ENCODE measurements at regions not wholly inside any gene's neighbourhood (a gene's known extent, or its start where the extent isn't known, plus 50 kb on each side); places are given as distances from the start of the nearest gene placed in this dataset.

DNA sequence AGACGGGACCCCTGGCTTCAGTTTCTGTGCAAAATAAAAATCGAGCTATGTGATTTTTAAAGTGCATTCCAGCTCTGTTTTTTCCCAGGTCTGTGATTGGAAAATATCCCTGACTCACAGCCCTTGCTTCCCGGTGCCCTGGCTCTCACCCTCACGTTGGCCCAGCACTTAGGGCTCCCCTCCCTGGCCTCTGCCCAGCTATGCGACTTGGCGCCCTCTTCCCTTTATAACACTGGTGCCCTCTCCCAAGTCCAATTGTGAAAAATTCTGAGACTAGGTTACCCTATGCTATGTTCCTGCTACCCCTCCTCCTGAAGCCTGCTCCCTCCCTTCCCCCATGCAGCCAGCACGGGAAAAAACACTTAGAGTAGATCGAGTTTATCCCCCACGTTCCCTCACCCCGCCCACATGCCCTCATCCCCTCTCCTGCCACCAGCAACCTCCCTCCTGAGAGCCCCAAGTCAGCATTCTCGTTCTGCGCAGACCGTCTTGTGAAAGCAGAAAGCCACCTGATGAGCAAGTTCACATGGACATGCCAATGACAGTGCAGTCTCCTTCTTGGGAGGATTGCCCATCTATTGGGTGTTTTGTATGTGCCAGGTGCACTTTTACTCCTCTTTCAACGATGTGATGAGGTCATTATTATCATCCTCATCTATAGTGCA, 228.8 kb downstream of the VAPA start:
- Histone ChIP-seq H3K4me2 (ENCODE audit: low read depth, low read length) (no peak overlapping the region), H3K9ac (ENCODE audit: low read depth, low read length) (no peak overlapping the region), H3K56ac (ENCODE audit: extremely low read depth, insufficient read depth, low read length) (no peak overlapping the region), H3K27me3 (ENCODE audit: control insufficient read depth, insufficient read depth, low read length) (peaks cover 3% of the 10 kb centered on the region; the same call in 1 of the 2 replicates), H3K27ac (ENCODE audit: insufficient read depth, low read length) (no peak overlapping the region), H3K23ac (ENCODE audit: low read depth, low read length) (no peak overlapping the region), H4K8ac (ENCODE audit: low read depth in 2 of 2, low read length in 2 of 2) (peak overlapping the region in 1 of 2 experiments; percentile 24; a peak in 1 of 4 replicates), H4K5ac (ENCODE audit: low read depth, low read length) (no peak overlapping the region), H3K36me3 (ENCODE audit: control insufficient read depth, insufficient read depth, low read length) (no peaks in the 10 kb centered on the region), H3K4me3 (ENCODE audit: insufficient read depth, low read depth, low read length) (no peak overlapping the region), H2BK120ac (ENCODE audit: low read depth, low read length) (peak overlapping the region; percentile 70), H3K4me1 (ENCODE audit: control insufficient read depth, insufficient read depth, low read length) (peaks cover 32% of the 10 kb centered on the region), H3K9me1 (ENCODE audit: insufficient read depth, low read length) (peaks cover 28% of the 10 kb centered on the region), H2BK5ac (ENCODE audit: low read depth, low read length, poor library complexity, severe bottlenecking) (no peak overlapping the region), H2AFZ (replicated peaks; ENCODE audit: low read length, poor library complexity) (peak overlapping the region; percentile 43), H2AK5ac (ENCODE audit: low read depth, low read length) (peak overlapping the region; percentile 40), H2AK9ac (replicated peaks; ENCODE audit: low read depth, low read length, poor library complexity) (no peak overlapping the region), H4K20me1 (ENCODE audit: insufficient read depth, low read length) (no peaks in the 10 kb centered on the region), H2BK15ac (ENCODE audit: low read depth, low read length) (peak overlapping the region; percentile 49; the same call in 1 of the 3 replicates), H4K91ac (ENCODE audit: insufficient read depth, low read depth, low read length) (no peak overlapping the region), H3K18ac (ENCODE audit: low read depth, low read length) (no peak overlapping the region), H3K9me3 (ENCODE audit: control insufficient read depth, insufficient read depth, low read length) (no peaks in the 10 kb centered on the region), H3K79me1 (ENCODE audit: low read depth in 1 of 2, low read length in 2 of 2) (no peaks in the 10 kb centered on the region), H3K14ac (replicated peaks; ENCODE audit: low read depth, low read length) (no peak overlapping the region), H3K4ac (ENCODE audit: low read depth, low read length) (peak overlapping the region; percentile 31), H2BK20ac (ENCODE audit: low read depth, low read length) (peak overlapping the region; percentile 33)
- CTCF ChIA-PET = interaction anchor here (0.6 kb wide), 1 partner anchor 26 kb away, joined by 3 read pairs; no protein-coding TSS in a partner anchor
- DNase-seq = peak; percentile 31
- no TSS peak for BruUV-seq (replicated peaks)
- no peak for TF ChIP-seq MAZ (IDR thresholded peaks at IDR 0.05; ENCODE audit: borderline replicate concordance, low read depth, low read length)
- TF ChIP-seq RFX5 (IDR thresholded peaks at IDR 0.05; ENCODE audit: low read depth, low read length) = no peak
- TF ChIP-seq RCOR1 (IDR thresholded peaks at IDR 0.05; ENCODE audit: insufficient replicate concordance, low read length) = no peak
- ATAC-seq (ENCODE audit: low read depth) = no peak
- dilution Hi-C loops (cut with HindIII; ENCODE audit: low sequenced_read_pairs, unreplicated experiment) (no loop called here), in situ Hi-C loops (cut with MboI; ENCODE audit: low sequenced_read_pairs) (no loop called here), intact Hi-C loops (cut with micrococcal nuclease) (loop anchor here (5.0 kb wide), 1 partner anchor 235 kb away; no protein-coding TSS in a partner anchor)
- WGBS, 2 experiments (ENCODE audit: extremely low coverage in 2 of 2, insufficient read length in 1 of 2) = 31% methylated on average over 4 of the region's 14 CpGs; no CpG with 5 or more reads in 1 of the 2 experiments
- POLR2A ChIA-PET (ENCODE audit: unreplicated experiment) = no interaction called here

All from IMR-90 (cell line).